Endothelial cell of umbilical vein (primary cell): ENCODE measurements at regions not wholly inside any gene's neighbourhood (a gene's known extent, or its start where the extent isn't known, plus 50 kb on each side); places are given as distances from the start of the nearest gene placed in this dataset.

Experiments used
- BruUV-seq: library from RNA; stranded (reverse); fragments of 400-500 nt; replicated peaks from 2 replicates; lab custom pipeline; 2021; lab: Mats Ljungman, UMichigan
- CTCF ChIA-PET: fragments of 300-600, 350-600 bp; sonication (Branson Sonifier 250); formaldehyde crosslinking; loops from one replicate; lab custom pipeline; 2021; ENCODE audit warnings: antibody characterized with exemption, inconsistent platforms; lab: Charles Lee
- POLR2A ChIA-PET: fragments of 300-600, 350-600 bp; sonication (Branson Sonifier 250); formaldehyde crosslinking; loops from one replicate; lab custom pipeline; 2021; ENCODE audit warnings: antibody characterized with exemption, inconsistent platforms; lab: Charles Lee
- DNase-seq: peaks from one replicate; pipeline ENCODE4 v3.0.0-alpha.2; 2011; ENCODE audit warnings: low read depth, low spot score
- FAIRE-seq: peaks from 2 replicates; lab custom pipeline; 2011; peaks lifted over from hg19 to GRCh38; lab: Jason Lieb, UNC
- H2AFZ ChIP-seq: 2 replicates; pipeline ENCODE4 v1.6.0; 2012; ENCODE audit warnings: low read depth, low read length, control low read depth, inconsistent platforms
- H3K27ac ChIP-seq: 2 replicates; pipeline ENCODE4 v1.5.1; 2011; ENCODE audit warnings: low read depth, mild to moderate bottlenecking, control low read depth, low read length, moderate library complexity; ENCODE audit not compliant: insufficient read depth
- H3K27me3 ChIP-seq, 2 experiments: 2 replicates each; pipeline versions ENCODE4 v1.6.0 to v1.6.1; 2011; ENCODE audit warnings: low read length in 2 of 2, mixed read lengths in 1 of 2; ENCODE audit not compliant: control insufficient read depth in 2 of 2, insufficient read depth in 2 of 2
- H3K36me3 ChIP-seq, 2 experiments: 2 replicates in 1 of 2; 3 replicates in 1 of 2; pipeline ENCODE4 v1.5.1; 2011; ENCODE audit warnings: low read length in 2 of 2, mild to moderate bottlenecking in 1 of 2, moderate library complexity in 1 of 2; ENCODE audit not compliant: control insufficient read depth in 2 of 2, insufficient read depth in 2 of 2; ENCODE audit errors: extremely low read depth in 1 of 2
- H3K4me1 ChIP-seq: 3 replicates; pipeline ENCODE4 v1.5.1; 2011; ENCODE audit warnings: mild to moderate bottlenecking, low read length; ENCODE audit not compliant: control insufficient read depth, insufficient read depth; ENCODE audit errors: extremely low read depth
- H3K4me2 ChIP-seq: 2 replicates; pipeline ENCODE4 v1.6.1; 2011; ENCODE audit warnings: low read length, control low read depth, mixed read lengths; ENCODE audit not compliant: insufficient read depth
- H3K4me3 ChIP-seq, 3 experiments: fragments of 200-600 bp in 1 of 3; sonication (generic), shearing (Covaris generic) in 1 of 3; replicated peaks in 1 of 3; 2 replicates each; pipeline ENCODE4 v1.5.1; 2011 to 2016; ENCODE audit warnings: control low read depth in 3 of 3, low read length in 3 of 3, mild to moderate bottlenecking in 2 of 3, inconsistent platforms in 1 of 3, low read depth in 1 of 3, moderate library complexity in 1 of 3; ENCODE audit not compliant: insufficient read depth in 1 of 3
- H3K79me2 ChIP-seq: 2 replicates; pipeline ENCODE4 v1.6.0; 2012; ENCODE audit warnings: low read length, inconsistent platforms; ENCODE audit not compliant: control insufficient read depth, insufficient read depth
- H3K9ac ChIP-seq: replicated peaks from 2 replicates; pipeline ENCODE3; 2011; ENCODE audit warnings: low read length, control low read depth; ENCODE audit not compliant: insufficient read depth; ENCODE audit errors: extremely low read depth
- H3K9me1 ChIP-seq: replicated peaks from 3 replicates; pipeline ENCODE4 v1.6.0; 2011; ENCODE audit warnings: mild to moderate bottlenecking, low read length; ENCODE audit not compliant: control insufficient read depth, insufficient read depth; ENCODE audit errors: extremely low read depth
- H3K9me3 ChIP-seq: replicated peaks from 2 replicates; pipeline ENCODE4 v1.5.1; 2012; ENCODE audit warnings: low read length, inconsistent platforms; ENCODE audit not compliant: control insufficient read depth, insufficient read depth
- H4K20me1 ChIP-seq: replicated peaks from 2 replicates; pipeline ENCODE3; 2011; ENCODE audit warnings: mild to moderate bottlenecking, low read length; ENCODE audit not compliant: control insufficient read depth, insufficient read depth; ENCODE audit errors: extremely low read depth
- CTCF ChIP-seq, 2 donors: IDR thresholded peaks; 1 replicate in 1 of 2; 2 replicates in 1 of 2; pipeline ENCODE4 v1.5.1; 2011; ENCODE audit warnings: low read length in 2 of 2, mild to moderate bottlenecking in 2 of 2, moderate library complexity in 2 of 2, control low read depth in 1 of 2, inconsistent platforms in 1 of 2, low read depth in 1 of 2; ENCODE audit not compliant: insufficient read depth in 1 of 2; ENCODE audit errors: extremely low read depth in 1 of 2
- EZH2 ChIP-seq: IDR thresholded peaks from 2 replicates; pipeline ENCODE4 v1.6.1; 2012; ENCODE audit warnings: borderline replicate concordance, low read depth, mild to moderate bottlenecking, moderate library complexity, low read length, inconsistent platforms; ENCODE audit not compliant: severe bottlenecking
- FOS ChIP-seq: IDR thresholded peaks from 2 replicates; pipeline ENCODE4 v1.6.1; 2011; ENCODE audit warnings: mild to moderate bottlenecking, low read length, moderate library complexity, borderline replicate concordance; ENCODE audit not compliant: insufficient read depth
- JUN ChIP-seq: IDR thresholded peaks from 2 replicates; pipeline ENCODE4 v1.6.1; 2011; ENCODE audit warnings: borderline replicate concordance, low read depth; ENCODE audit not compliant: insufficient read length, insufficient read depth
- MAX ChIP-seq: IDR thresholded peaks from 2 replicates; pipeline ENCODE4 v1.6.1; 2011; ENCODE audit not compliant: insufficient read depth, insufficient read length
- MYC ChIP-seq: IDR thresholded peaks from one replicate; pipeline ENCODE4 v1.6.1; 2011; ENCODE audit warnings: mild to moderate bottlenecking, low read depth, low read length
- POLR2A ChIP-seq: IDR thresholded peaks from 2 replicates; pipeline ENCODE4 v1.6.1; 2012; ENCODE audit warnings: low read depth, mild to moderate bottlenecking, control low read depth, low read length
- POLR2AphosphoS5 ChIP-seq: IDR thresholded peaks from 2 replicates; pipeline ENCODE4 v1.6.1; 2012; ENCODE audit warnings: low read depth, mild to moderate bottlenecking, control low read depth, low read length, moderate library complexity; ENCODE audit not compliant: insufficient read depth
- dilution Hi-C: fragments of 300-500 bp; cut with MboI; formaldehyde crosslinking; loops from one replicate; pipeline ENCODE4 v1.15.0; 2019; ENCODE audit warnings: low sequenced_read_pairs; ENCODE audit not compliant: extremely low pct_ligation_motif_present
- intact Hi-C: fragments of 100-400 bp; cut with micrococcal nuclease; formaldehyde crosslinking; loops from one replicate; pipeline ENCODE4 v1.10.0; 2022

GRCh38 chr12:108400056-108400455, 60.9 kb upstream of the CMKLR1 start:
- Histone ChIP-seq H3K27ac (no peak overlapping the region), H3K4me2 (no peak overlapping the region), H3K9ac (no peak overlapping the region), H3K27me3 (no peaks in the 10 kb centered on the region), H3K79me2 (no peaks in the 10 kb centered on the region), H3K36me3 (no peaks in the 10 kb centered on the region), H3K4me1 (no peaks in the 10 kb centered on the region), H2AFZ (no peak overlapping the region), H3K9me3 (no peaks in the 10 kb centered on the region), H3K9me1 (no peaks in the 10 kb centered on the region), H4K20me1 (no peaks in the 10 kb centered on the region), H3K4me3 (no peak overlapping the region)
- BruUV-seq: no TSS peak
- ChIA-PET POLR2A (no interaction called here), CTCF (no interaction called here)
- TF ChIP-seq EZH2 (no peak), FOS (no peak), CTCF (IDR thresholded peaks at IDR 0.05; ENCODE audit: extremely low read depth in 1 of 2, insufficient read depth in 1 of 2, low read depth in 1 of 2, low read length in 2 of 2) (no peak), POLR2AphosphoS5 (no peak), MYC (no peak), JUN (no peak), MAX (no peak), POLR2A (no peak)
- FAIRE-seq: no peak
- intact Hi-C loops: no loop called here
- dilution Hi-C loops: no loop called here
- no peak for DNase-seq
